ENCODE measurements at regions not wholly inside any gene's neighbourhood (a gene's known extent, or its start where the extent isn't known, plus 50 kb on each side); places are given as distances from the start of the nearest gene placed in this dataset.

DNA sequence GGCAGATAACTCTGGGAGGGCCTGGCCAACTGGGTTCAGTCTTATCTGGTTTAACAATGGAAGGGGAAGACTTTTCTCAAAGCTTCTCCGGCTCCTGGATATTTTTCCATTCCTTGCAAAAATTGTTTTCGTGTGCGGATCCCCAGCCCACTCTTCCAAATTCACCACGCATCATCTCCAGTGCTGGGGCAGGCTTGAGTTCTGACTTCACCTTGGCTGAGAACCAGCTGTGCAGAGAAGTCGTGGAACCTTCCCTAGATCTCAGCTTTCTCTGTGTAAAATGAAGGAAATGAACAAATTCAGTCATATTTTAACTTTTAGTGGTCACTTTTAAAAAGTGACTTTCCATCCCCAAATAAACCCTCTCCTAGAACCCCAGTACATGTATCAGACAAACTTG is 297.0 kb downstream of the TCF7L2 start:
- Mint-ChIP-seq H3K4me1 (peaks cover 0 to 12% of the 10 kb centered on the region in 2 donors), H3K36me3 (no peaks in the 10 kb centered on the region), H3K9me3 (no peaks in the 10 kb centered on the region), H3K4me3 (no peak overlapping the region), H3K27ac (no peak overlapping the region), H3K27me3 (ENCODE audit: low read depth in 2 of 2) (peaks cover 8 to 18% of the 10 kb centered on the region in 2 donors)
- intact Hi-C loops (cut with micrococcal nuclease) = no loop called here
- no peaks in the 10 kb centered on the region for H3K9me3 ChIP-seq (ENCODE audit: control insufficient read depth, insufficient read depth, low read length)
- no peaks in the 10 kb centered on the region for H3K36me3 ChIP-seq (ENCODE audit: control insufficient read depth, insufficient read depth, low read length)
- H3K27ac ChIP-seq (ENCODE audit: low read length) = no peak overlapping the region
- DNase-seq (no peak), ATAC-seq (no peak)
- H3K4me1 ChIP-seq (ENCODE audit: control insufficient read depth, insufficient read depth, low read length) = no peaks in the 10 kb centered on the region
- H3K4me3 ChIP-seq (ENCODE audit: low read length) = no peak overlapping the region
- TF ChIP-seq, protein P1, sequence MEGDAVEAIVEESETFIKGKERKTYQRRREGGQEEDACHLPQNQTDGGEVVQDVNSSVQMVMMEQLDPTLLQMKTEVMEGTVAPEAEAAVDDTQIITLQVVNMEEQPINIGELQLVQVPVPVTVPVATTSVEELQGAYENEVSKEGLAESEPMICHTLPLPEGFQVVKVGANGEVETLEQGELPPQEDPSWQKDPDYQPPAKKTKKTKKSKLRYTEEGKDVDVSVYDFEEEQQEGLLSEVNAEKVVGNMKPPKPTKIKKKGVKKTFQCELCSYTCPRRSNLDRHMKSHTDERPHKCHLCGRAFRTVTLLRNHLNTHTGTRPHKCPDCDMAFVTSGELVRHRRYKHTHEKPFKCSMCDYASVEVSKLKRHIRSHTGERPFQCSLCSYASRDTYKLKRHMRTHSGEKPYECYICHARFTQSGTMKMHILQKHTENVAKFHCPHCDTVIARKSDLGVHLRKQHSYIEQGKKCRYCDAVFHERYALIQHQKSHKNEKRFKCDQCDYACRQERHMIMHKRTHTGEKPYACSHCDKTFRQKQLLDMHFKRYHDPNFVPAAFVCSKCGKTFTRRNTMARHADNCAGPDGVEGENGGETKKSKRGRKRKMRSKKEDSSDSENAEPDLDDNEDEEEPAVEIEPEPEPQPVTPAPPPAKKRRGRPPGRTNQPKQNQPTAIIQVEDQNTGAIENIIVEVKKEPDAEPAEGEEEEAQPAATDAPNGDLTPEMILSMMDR (IDR thresholded peaks at IDR 0.05) = no peak
- no peaks in the 10 kb centered on the region for H3K27me3 ChIP-seq (ENCODE audit: control insufficient read depth, insufficient read depth, low read length)
- 85% methylated on average over 5 of the region's 5 CpGs for WGBS (ENCODE audit: insufficient coverage)

DNA sequence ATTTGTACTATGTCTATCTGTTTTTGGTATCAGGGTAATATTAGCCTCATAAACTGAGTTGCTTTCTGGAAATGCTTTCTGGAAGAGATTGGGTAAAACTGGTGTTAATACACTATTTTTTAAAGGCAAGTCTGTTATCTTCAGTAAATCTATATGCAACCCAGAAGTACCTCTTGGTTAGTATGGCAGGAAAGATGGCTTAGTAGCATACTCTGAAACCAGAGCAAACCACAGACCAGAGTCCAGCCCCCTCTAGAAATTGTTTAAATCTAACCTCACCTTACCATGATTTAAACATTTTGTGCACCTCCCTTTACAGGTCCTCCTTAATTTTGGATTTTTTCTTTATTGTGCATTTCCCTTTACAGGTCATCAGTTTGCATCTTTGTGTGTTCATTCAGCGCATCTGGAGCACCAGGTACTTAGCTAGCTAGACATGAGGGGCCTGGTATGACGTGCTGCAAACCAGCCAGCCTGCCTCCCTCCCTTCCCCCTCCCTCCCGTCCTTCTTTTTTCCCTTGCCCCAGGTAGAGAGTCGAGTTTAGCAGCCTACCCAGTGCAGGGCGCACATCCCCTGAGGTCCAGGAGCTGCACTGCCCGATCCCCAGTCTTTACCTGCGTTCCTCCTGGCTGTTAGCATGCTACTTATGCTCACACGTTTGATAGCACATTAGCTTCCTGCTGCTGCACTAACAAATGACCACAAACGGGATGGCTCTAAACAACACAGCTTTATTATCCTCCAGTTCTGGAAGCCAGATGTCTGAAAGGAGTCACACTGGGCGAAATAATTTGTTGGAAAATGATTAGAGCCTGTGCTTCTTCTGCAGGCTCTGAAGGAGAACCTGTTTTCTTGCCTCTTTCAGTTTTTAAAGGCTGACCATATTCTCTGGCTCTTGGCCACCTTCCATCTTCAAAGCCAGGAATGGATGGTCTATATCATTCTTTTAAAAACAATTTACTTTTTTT is 299.9 kb upstream of the HABP2 start:
- Mint-ChIP-seq H3K36me3 (no peaks in the 10 kb centered on the region), H3K27me3 (ENCODE audit: low read depth in 2 of 2) (peaks cover 0 to 8% of the 10 kb centered on the region in 2 donors), H3K4me3 (no peak overlapping the region), H3K27ac (no peak overlapping the region), H3K4me1 (peaks cover 0 to 5% of the 10 kb centered on the region in 2 donors), H3K9me3 (no peaks in the 10 kb centered on the region)
- intact Hi-C loops (cut with micrococcal nuclease) = no loop called here
- Histone ChIP-seq H3K27me3 (ENCODE audit: control insufficient read depth, insufficient read depth, low read length) (no peaks in the 10 kb centered on the region), H3K4me1 (ENCODE audit: control insufficient read depth, insufficient read depth, low read length) (no peaks in the 10 kb centered on the region), H3K9me3 (ENCODE audit: control insufficient read depth, insufficient read depth, low read length) (no peaks in the 10 kb centered on the region), H3K36me3 (ENCODE audit: control insufficient read depth, insufficient read depth, low read length) (no peaks in the 10 kb centered on the region), H3K4me3 (ENCODE audit: low read length) (no peak overlapping the region), H3K27ac (ENCODE audit: low read length) (no peak overlapping the region)
- no peak for ATAC-seq
- TF ChIP-seq, protein P1 (IDR thresholded peaks at IDR 0.05) = no peak
- 69% methylated on average over 10 of the region's 10 CpGs for WGBS (ENCODE audit: insufficient coverage)
- DNase-seq = no peak

DNA sequence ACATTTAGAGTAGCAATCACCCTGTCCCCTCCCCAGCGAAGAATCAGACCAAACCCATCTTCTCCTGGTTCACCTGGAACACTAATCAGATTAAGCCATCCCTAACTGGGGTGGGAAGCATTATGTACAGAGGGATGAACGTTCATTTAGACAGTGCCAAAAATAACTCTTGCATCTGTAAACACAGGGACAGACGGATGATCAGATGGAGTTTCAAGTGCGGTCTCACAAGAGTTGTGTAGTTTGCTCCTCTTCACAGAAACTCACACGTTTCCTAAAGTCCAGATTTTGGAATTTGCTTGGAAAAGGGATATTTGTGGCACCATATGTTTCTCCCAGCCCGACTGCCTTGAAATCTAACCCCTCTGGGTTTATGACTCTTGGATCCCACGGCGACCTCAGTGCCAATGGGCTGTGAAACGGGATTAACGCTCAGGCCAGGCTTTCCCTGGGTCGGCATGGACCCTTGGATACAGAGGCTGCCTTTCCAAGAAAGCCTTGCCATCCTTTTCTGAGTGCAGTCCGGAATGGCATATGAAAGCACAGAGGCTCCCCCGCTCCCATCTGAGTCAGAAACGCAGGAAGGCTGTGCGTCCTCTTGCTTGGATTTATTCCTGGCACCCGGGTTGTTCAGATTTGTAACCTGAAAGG is 293.2 kb upstream of the HABP2 start:
- DNase-seq (no peak), ATAC-seq (no peak)
- no peak overlapping the region for H3K4me3 Mint-ChIP-seq
- no peak overlapping the region for H3K4me3 ChIP-seq (ENCODE audit: low read length)
- TF ChIP-seq, protein P1 (IDR thresholded peaks at IDR 0.05) = no peak
- no peaks in the 10 kb centered on the region for H3K9me3 Mint-ChIP-seq
- intact Hi-C loops (cut with micrococcal nuclease) = no loop called here
- no peaks in the 10 kb centered on the region for H3K36me3 ChIP-seq (ENCODE audit: control insufficient read depth, insufficient read depth, low read length)
- 91% methylated on average over 15 of the region's 16 CpGs for WGBS (ENCODE audit: insufficient coverage)
- no peaks in the 10 kb centered on the region for H3K27me3 ChIP-seq (ENCODE audit: control insufficient read depth, insufficient read depth, low read length)
- no peaks in the 10 kb centered on the region for H3K4me1 ChIP-seq (ENCODE audit: control insufficient read depth, insufficient read depth, low read length)
- peaks cover 5 to 8% of the 10 kb centered on the region in 2 donors for H3K27me3 Mint-ChIP-seq (ENCODE audit: low read depth in 2 of 2)
- no peaks in the 10 kb centered on the region for H3K9me3 ChIP-seq (ENCODE audit: control insufficient read depth, insufficient read depth, low read length)
- no peak overlapping the region for H3K27ac Mint-ChIP-seq
- no peak overlapping the region for H3K27ac ChIP-seq (ENCODE audit: low read length)
- H3K36me3 Mint-ChIP-seq = no peaks in the 10 kb centered on the region
- H3K4me1 Mint-ChIP-seq = no peaks in the 10 kb centered on the region

All from natural killer cell (primary cell).